ENCODE measurements at regions not wholly inside any gene's neighbourhood (a gene's known extent, or its start where the extent isn't known, plus 50 kb on each side); places are given as distances from the start of the nearest gene placed in this dataset.
"Not testable (repeated sequence)": the region's sequence is repeated elsewhere in the genome, so short reads cannot be mapped to it uniquely, and the experiment has no call there.

DNA sequence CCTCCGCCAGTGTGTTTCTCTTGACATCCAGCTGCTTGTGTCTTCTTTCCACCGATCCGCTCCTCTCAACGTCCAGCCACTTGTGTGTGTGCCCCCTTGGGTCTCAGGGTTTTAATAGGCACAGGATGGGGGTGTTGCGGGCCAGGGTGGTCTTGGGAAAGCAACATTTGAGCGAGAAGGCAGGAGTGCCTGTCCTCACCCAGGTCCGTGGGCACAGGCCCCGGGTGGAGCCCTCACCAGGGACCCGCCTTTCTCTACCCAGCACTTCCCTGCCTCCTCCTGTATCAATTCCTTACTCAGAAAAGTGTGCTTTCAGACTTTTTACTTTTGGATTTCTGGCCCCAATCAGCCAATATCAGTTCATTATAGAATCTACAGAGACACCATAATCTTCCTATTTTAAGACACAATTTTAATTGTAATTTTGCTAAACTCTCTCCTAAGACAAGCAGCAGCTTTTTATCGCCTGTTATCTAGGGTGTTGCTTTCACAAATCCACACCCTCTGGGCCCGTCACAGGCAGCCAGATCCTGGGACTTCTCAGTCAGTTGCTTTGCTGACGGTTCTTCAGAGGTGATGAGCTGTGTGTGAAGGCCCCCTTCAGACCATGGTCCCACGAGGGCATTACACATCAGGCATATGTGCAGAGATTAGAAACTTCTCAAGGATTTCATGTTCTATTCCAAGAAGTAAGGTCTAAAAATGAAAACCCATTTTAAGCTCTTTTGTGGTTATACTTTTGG is 96.0 kb upstream of the FHL2 start:
- Histone ChIP-seq H3K27me3 (no peaks in the 10 kb centered on the region), H3K9me3 (peaks cover 11% of the 10 kb centered on the region; the same call in 1 of the 2 replicates), H3K36me3 (no peaks in the 10 kb centered on the region), H3K4me3 (no peak overlapping the region), H4K20me1 (no peaks in the 10 kb centered on the region), H3K9ac (no peak overlapping the region), H3K27ac (no peak overlapping the region), H3K4me2 (peak overlapping the region; percentile 29), H3K4me1 (peaks cover 30% of the 10 kb centered on the region)
- TF ChIP-seq Cebpa-rat (IDR thresholded peaks at IDR 0.05), result no peak

DNA sequence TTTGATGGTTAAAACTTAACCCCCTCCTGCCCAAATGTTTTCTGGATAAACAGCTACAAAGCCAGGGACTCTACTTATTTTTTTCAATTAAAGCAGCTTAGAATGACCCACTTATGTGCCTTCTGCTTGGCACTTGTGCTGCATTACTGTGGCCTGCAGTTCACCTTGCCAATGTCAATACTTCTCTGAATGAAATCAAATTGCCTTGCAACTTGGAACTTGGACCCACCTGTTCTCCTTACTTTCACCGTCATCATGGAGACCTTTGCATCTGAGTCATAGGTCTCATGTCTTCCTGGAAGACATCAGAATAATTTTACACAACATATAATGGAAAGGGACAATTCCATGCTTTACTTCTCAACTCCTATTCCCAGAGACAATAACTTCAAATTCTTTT is 92.1 kb upstream of the FHL2 start:
- Histone ChIP-seq H3K4me1 (peaks cover 23% of the 10 kb centered on the region), H4K20me1 (no peaks in the 10 kb centered on the region), H3K27me3 (no peaks in the 10 kb centered on the region), H3K27ac (no peak overlapping the region), H3K9me3 (peaks cover 11% of the 10 kb centered on the region; the same call in 1 of the 2 replicates), H3K9ac (no peak overlapping the region), H3K36me3 (no peaks in the 10 kb centered on the region), H3K4me3 (no peak overlapping the region), H3K4me2 (peak overlapping the region; percentile 55)
- no peak for TF ChIP-seq Cebpa-rat (IDR thresholded peaks at IDR 0.05)

DNA sequence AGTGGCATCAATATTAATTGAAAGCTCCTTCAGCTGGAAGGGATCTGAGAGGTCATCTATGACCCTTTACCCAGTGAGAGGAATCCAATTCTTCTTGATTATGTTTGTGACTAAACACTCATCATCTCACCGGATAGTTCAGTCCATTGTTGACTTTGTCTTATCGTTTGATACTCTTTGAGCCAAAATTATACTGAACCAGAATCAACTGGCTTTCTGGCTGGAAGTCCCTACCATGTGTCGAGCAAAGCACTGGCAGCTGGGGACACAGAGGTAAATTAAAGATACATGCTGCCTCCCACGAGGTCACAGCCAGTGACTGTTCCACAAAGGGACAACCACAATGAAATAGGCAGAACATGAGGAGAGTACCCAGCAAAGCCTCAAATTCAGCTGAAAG is 91.4 kb upstream of the FHL2 start:
- H4K20me1 ChIP-seq, result no peaks in the 10 kb centered on the region
- H3K4me2 ChIP-seq, result no peak overlapping the region; the same call in 1 of the 2 replicates
- H3K36me3 ChIP-seq, result no peaks in the 10 kb centered on the region
- H3K9ac ChIP-seq, result no peak overlapping the region
- H3K27ac ChIP-seq, result no peak overlapping the region
- H3K9me3 ChIP-seq, result peaks cover 11% of the 10 kb centered on the region; the same call in 1 of the 2 replicates
- no peaks in the 10 kb centered on the region for H3K27me3 ChIP-seq
- no peak overlapping the region for H3K4me3 ChIP-seq
- no peak for TF ChIP-seq Cebpa-rat (IDR thresholded peaks at IDR 0.05)
- H3K4me1 ChIP-seq, result peaks cover 15% of the 10 kb centered on the region

DNA sequence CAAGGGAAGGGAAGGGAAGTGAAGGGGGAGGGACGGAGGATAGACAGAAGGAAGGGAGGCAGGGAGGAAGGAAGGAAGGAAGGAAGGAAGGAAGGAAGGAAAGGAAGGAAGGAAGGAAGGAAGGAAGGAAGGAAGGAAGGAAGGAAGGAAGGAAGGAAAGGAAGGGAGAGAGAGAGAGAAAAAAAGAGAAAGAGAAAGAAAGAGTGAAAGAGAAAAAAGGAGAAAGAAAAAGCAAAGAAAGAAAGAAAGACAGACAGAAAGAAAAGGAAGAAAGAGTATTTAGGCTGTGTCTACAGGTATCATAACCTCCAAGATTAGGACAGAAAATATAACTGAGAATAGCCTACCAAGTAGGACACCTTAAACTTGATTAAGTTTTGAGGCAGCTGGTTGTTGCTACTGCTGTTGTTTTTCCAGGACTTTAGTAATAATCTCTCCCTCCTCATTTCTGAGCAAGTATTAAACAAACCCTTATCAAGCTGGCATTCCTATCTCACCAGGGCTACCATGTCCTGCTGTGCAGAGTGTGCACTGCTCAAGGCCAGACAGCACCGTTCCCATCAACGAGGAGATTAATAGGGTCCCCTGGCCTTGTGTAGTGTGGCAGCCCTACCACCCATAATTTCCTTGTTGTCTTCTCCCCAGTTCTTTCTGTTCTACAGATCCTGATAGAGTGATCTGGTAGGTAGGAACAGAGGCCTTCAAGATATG is 90.5 kb upstream of the FHL2 start:
- H3K4me2 ChIP-seq, result no peak overlapping the region
- H3K36me3 ChIP-seq, result no peaks in the 10 kb centered on the region
- H4K20me1 ChIP-seq, result no peaks in the 10 kb centered on the region
- no peaks in the 10 kb centered on the region for H3K27me3 ChIP-seq
- no peak overlapping the region for H3K4me3 ChIP-seq
- H3K4me1 ChIP-seq, result peaks cover 9% of the 10 kb centered on the region
- H3K9ac ChIP-seq, result no peak overlapping the region
- peaks cover 11% of the 10 kb centered on the region; the same call in 1 of the 2 replicates for H3K9me3 ChIP-seq
- no peak for TF ChIP-seq Cebpa-rat (IDR thresholded peaks at IDR 0.05)
- H3K27ac ChIP-seq, result no peak overlapping the region

DNA sequence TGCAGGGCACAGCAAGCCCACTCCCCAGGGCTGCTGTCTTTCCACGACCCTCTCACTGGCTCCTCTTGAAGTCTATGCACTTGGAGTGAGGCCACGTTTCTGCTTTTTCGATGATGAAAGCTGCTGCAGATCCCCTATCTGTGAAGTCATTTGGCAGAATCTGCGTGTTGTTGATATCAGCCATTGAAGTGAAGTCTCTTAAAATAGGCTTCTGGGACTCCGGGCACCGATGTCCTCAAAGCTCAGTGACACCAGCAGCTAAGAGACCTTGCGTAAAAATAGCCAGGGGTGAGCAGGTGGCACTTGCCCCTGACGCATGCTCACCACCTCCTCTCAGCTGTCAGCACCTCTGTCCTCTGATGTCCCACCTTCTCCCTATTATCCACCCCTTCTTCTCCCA is 89.4 kb upstream of the FHL2 start:
- Histone ChIP-seq H3K4me3 (no peak overlapping the region), H3K36me3 (no peaks in the 10 kb centered on the region), H3K4me2 (no peak overlapping the region), H4K20me1 (no peaks in the 10 kb centered on the region), H3K9me3 (0 out of 2 replicates have a peak, but pooled peaks cover 11% of the 10 kb centered on the region), H3K9ac (no peak overlapping the region), H3K27me3 (no peaks in the 10 kb centered on the region), H3K4me1 (peaks cover 9% of the 10 kb centered on the region), H3K27ac (no peak overlapping the region)
- TF ChIP-seq Cebpa-rat (IDR thresholded peaks at IDR 0.05), result no peak

DNA sequence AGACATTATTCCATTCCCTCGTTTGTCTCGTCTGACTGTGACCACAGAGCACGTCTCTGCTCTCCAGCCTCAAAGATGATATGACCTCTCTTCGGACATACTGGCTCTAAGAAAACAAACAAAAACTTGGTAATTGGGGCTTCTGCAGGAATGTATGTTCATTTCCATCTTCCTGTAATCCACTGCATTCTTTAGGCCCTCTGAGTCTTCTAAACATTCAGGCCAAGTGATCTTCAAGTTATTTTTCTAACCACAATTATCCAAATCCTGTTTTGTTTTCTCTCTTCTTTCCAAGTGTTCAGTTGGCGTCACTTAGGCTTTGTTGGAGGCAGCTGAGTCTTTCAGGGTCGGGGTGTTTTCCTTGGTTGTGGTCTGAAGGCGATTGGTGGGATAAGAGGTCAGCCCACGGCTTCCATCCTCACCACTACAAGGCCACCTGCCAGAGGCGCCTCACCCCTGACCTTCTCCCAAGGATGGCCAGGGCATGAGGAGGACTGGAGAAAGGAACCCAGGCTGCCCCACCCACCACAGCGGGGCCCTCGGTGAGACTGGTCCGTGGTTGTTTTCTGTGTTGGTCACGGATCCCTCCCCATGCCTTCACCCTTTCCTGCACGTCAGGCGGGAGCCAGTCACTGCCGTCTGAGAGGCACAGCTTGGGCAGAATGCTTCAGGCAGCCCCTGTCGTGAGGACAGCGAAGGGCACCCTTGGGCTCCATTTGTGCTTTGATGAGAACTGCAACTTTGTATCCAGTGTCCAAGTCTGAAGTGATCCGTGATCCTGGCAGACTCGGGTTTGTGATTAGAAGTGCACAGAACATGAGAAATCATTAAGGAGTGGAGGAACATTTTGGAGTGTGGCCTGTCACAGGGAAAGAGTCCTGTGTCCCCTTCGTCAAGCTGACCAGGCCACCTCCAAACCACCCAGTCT is 88.6 kb upstream of the FHL2 start:
- TF ChIP-seq Cebpa-rat (IDR thresholded peaks at IDR 0.05), result no peak
- Histone ChIP-seq H3K36me3 (no peaks in the 10 kb centered on the region), H3K27ac (no peak overlapping the region), H3K4me3 (no peak overlapping the region), H3K27me3 (no peaks in the 10 kb centered on the region), H3K4me2 (no peak overlapping the region), H3K9me3 (0 out of 2 replicates have a peak, but pooled peaks cover 3% of the 10 kb centered on the region), H4K20me1 (no peaks in the 10 kb centered on the region), H3K9ac (no peak overlapping the region), H3K4me1 (peaks cover 9% of the 10 kb centered on the region)

DNA sequence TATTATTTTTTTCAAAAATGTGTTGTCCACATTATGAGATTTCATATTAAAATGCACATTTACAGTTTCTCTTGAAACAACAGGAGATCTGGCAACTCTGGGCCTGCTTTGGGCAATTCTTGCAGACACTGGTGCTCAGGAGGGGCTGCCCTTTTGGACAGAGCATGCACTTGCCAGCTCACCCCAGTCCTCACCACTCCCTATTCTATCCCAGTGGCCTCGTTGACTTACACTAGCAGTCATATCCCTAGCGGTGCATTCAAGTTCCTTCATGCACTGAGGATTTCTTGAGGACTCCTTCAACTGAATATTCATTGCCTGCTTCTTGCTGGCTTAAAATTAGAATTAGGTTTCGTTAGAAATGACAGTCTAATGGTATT is 87.9 kb upstream of the FHL2 start:
- Histone ChIP-seq H3K4me3 (no peak overlapping the region), H3K4me1 (peaks cover 9% of the 10 kb centered on the region), H3K4me2 (no peak overlapping the region), H4K20me1 (no peaks in the 10 kb centered on the region), H3K36me3 (no peaks in the 10 kb centered on the region), H3K27ac (no peak overlapping the region), H3K9me3 (no peaks in the 10 kb centered on the region), H3K9ac (no peak overlapping the region), H3K27me3 (no peaks in the 10 kb centered on the region)
- no peak for TF ChIP-seq Cebpa-rat (IDR thresholded peaks at IDR 0.05)

DNA sequence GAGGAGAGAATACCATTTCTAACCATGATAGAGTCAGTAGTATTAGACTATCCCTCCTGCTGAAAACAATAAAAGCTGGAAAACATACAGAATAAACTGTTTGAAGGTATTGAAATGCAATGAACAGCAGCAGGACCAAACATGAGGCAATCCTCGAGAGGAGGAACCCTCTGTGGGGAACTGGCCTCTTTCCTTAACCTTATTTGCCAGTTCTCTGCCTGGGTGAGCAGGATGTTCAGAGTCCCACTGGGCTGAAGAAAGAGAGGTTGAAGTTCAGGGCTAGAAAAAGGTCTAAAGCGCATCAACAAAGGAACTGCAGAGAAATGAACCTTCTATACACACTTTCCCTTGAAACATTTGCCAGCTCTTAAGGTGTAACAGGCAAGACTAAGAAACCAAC is 79.8 kb upstream of the FHL2 start:
- H3K4me3 ChIP-seq, result no peak overlapping the region
- no peaks in the 10 kb centered on the region for H3K27me3 ChIP-seq
- no peak for TF ChIP-seq Cebpa-rat (IDR thresholded peaks at IDR 0.05)
- no peak overlapping the region for H3K9ac ChIP-seq
- no peaks in the 10 kb centered on the region for H3K36me3 ChIP-seq
- H3K4me2 ChIP-seq, result no peak overlapping the region
- H3K9me3 ChIP-seq, result no peaks in the 10 kb centered on the region
- H3K4me1 ChIP-seq, result peaks cover 11% of the 10 kb centered on the region
- no peaks in the 10 kb centered on the region for H4K20me1 ChIP-seq
- H3K27ac ChIP-seq, result no peak overlapping the region

DNA sequence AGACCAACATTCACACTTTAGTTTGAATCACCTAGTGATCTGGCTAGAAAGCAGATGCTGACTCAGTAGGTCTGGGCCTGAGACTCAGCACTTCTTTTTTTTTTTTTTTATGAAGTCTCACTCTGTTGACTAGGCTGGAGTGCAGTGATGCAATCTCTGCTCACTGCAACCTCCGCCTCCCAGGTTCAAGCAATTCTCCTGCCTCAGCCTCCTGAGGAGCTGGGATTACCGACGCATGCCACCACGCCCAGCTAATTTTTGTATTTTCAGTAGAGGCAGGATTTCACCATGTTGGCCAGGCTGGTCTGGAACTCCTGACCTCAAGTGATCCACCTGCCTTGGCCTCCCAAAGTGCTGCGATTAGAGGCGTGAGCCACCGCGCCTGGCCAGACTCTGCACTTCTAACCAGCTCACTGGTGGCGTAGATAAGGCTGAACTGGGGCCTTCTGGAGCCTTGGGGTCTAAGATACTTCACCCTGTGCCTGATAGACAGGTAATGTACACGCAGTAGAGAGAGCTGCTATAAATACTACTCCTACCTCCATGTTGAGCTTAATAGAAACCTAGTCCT is 78.3 kb upstream of the FHL2 start:
- not testable (repeated sequence) for H4K20me1 ChIP-seq, H3K27me3 ChIP-seq, H3K36me3 ChIP-seq, H3K27ac ChIP-seq, H3K4me3 ChIP-seq, H3K9me3 ChIP-seq, H3K4me2 ChIP-seq, H3K9ac ChIP-seq
- peaks cover 11% of the 10 kb centered on the region for H3K4me1 ChIP-seq
